ENCODE measurements at regions not wholly inside any gene's neighbourhood (a gene's known extent, or its start where the extent isn't known, plus 50 kb on each side); places are given as distances from the start of the nearest gene placed in this dataset.

GRCh38 chr11:111066846-111067245 lies 178.7 kb upstream of the POU2AF2 start:
- TF ChIP-seq POLR2A (IDR thresholded peaks at IDR 0.05) (no peak), CTCF (IDR thresholded peaks at IDR 0.05) (no peak)
- no peaks in the 10 kb centered on the region for H3K36me3 ChIP-seq
- intact Hi-C loops (cut with DNase I) = no loop called here
- H3K9me3 ChIP-seq = no peaks in the 10 kb centered on the region
- H3K27me3 ChIP-seq = no peaks in the 10 kb centered on the region
- no peaks in the 10 kb centered on the region for H3K4me1 ChIP-seq
- WGBS, 2 donors = 86 to 91% methylated on average over 2 of the region's 2 CpGs
- DNase-seq = no peak
- H3K27ac ChIP-seq = no peak overlapping the region
- no peak overlapping the region for H3K4me3 ChIP-seq (replicated peaks in 1 of 3)

- Histone ChIP-seq H3K4me3 (replicated peaks in 1 of 3) (no peak overlapping the region), H3K4me1 (no peaks in the 10 kb centered on the region), H3K27ac (no peak overlapping the region), H3K36me3 (no peaks in the 10 kb centered on the region), H3K27me3 (no peaks in the 10 kb centered on the region), H3K9me3 (no peaks in the 10 kb centered on the region)
- intact Hi-C loops (cut with DNase I) = no loop called here
- no peak for TF ChIP-seq POLR2A (IDR thresholded peaks at IDR 0.05)
- no peak for TF ChIP-seq CTCF (IDR thresholded peaks at IDR 0.05)
- no peak for DNase-seq
- WGBS, 2 donors = 51 to 57% methylated on average over 5 to 6 of the region's 6 CpGs
These were observed 181.6 kb upstream of the POU2AF2 start for GRCh38 chr11:111063726-111064517.

GRCh38 chr11:111062420-111062819 lies 183.1 kb upstream of the POU2AF2 start:
- intact Hi-C loops (cut with DNase I) = no loop called here
- H3K9me3 ChIP-seq = no peaks in the 10 kb centered on the region
- H3K4me3 ChIP-seq (replicated peaks in 1 of 3) = no peak overlapping the region
- H3K36me3 ChIP-seq = no peaks in the 10 kb centered on the region
- WGBS, 2 donors = 91 to 92% methylated on average over 3 of the region's 3 CpGs
- H3K27me3 ChIP-seq = no peaks in the 10 kb centered on the region
- no peak for DNase-seq
- no peaks in the 10 kb centered on the region for H3K4me1 ChIP-seq
- no peak overlapping the region for H3K27ac ChIP-seq
- TF ChIP-seq CTCF (IDR thresholded peaks at IDR 0.05) (no peak), POLR2A (IDR thresholded peaks at IDR 0.05) (no peak)

GRCh38 chr11:111059726-111060125 lies 185.8 kb upstream of the POU2AF2 start:
- H3K4me1 ChIP-seq = no peaks in the 10 kb centered on the region

More at GRCh38 chr11:111059726-111060125, 185.8 kb upstream of the POU2AF2 start:
- no peak overlapping the region for H3K27ac ChIP-seq
- no peak overlapping the region for H3K4me3 ChIP-seq (replicated peaks in 1 of 3)
- intact Hi-C loops (cut with DNase I) = no loop called here
- DNase-seq = no peak
- H3K27me3 ChIP-seq = no peaks in the 10 kb centered on the region
- H3K9me3 ChIP-seq = no peaks in the 10 kb centered on the region
- TF ChIP-seq POLR2A (IDR thresholded peaks at IDR 0.05) = no peak
- no peak for TF ChIP-seq CTCF (IDR thresholded peaks at IDR 0.05)
- H3K36me3 ChIP-seq = no peaks in the 10 kb centered on the region

Measured in thyroid gland (tissue), 4 donors.